ENCODE measurements at regions not wholly inside any gene's neighbourhood (a gene's known extent, or its start where the extent isn't known, plus 50 kb on each side); places are given as distances from the start of the nearest gene placed in this dataset.

DNA sequence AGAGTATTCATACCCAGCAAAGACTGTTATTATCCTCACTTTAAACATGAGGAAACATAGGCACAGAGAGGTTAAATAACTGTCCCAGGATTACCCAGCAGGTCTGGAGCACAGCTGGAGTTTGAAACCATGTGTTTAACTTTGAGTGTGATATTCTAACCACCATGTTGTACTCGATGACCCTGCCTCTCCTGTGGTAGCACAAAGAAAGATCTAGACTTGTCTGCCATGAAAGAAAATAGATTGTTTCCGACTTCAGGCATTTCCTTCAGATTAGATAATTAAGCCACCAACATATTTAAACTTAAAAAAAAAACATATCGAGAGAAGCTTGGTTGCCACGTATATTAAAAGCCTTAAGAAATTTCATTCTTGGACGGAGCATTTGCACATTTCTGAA, 104.6 kb upstream of the RUNX1 start:
- no peak for DNase-seq (ENCODE audit: low read depth, low spot score)

DNA sequence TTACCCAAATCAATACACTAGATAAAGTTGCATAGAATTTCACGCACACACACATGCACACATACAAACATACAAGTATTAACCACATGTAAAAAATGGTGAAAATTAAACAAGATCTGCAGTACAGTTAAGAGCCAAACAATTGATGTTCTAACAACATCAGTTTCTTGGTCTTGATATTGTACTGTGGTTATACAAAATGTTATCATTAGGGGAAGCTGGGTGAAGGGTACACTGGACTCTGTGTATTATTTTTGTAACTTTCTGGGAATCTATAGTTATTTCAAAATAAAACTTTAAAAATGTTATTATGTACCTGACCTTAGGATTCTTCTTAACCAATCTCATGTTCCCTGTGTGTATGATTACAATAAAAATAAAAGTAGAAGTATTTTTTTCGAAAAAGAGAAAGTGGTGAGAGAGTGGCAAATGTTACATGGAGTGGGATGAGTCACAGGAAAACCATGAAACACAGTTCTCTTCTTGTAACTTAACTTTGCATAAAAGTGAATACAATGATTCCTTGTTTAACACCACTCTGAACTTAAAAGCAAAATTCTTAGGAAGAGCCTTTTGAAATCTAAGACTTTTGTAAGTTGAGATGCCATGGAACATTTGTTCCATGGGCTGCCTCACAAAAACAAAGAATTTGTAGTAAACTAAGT, 101.6 kb upstream of the RUNX1 start:
- no peak for DNase-seq (ENCODE audit: low read depth, low spot score)

DNA sequence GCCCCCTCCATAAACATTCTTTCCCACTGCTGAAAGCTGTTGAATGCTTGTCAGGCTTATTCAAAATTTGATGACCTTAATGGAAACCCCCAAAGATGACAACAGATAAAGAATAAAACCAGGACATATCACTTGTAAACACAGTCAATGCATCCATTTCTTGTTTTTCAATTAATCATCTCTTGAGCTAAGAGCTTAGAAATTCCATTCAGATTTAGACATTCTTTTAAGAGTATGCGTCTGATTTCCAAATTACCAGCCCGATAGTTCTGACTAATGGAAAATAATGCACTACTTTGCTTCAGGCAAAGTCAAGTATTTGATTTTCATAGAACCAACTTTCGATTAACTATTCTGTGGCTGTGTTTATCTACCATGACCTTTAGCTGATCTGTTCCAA, 100.6 kb upstream of the RUNX1 start:
- DNase-seq (ENCODE audit: low read depth, low spot score), result no peak

DNA sequence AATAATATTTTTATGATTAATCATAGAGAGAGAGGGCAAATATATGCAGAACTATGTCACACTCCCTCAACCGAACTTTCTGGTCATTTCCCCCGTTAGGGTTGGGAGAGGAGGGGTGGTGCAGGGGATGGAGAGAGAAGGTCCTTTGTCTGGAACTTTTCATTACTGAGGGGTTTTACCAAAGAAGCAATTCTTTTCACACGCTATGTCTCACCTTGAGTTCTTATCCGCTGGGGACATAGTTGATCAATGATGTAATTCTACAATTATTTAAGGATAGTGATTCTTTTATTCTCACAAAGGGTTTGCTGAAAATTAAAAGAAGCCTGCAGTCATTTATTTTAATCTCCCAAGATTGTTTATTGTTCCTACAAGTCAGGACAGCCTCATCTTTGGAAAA, 98.3 kb upstream of the RUNX1 start:
- DNase-seq (ENCODE audit: low read depth, low spot score), result no peak

DNA sequence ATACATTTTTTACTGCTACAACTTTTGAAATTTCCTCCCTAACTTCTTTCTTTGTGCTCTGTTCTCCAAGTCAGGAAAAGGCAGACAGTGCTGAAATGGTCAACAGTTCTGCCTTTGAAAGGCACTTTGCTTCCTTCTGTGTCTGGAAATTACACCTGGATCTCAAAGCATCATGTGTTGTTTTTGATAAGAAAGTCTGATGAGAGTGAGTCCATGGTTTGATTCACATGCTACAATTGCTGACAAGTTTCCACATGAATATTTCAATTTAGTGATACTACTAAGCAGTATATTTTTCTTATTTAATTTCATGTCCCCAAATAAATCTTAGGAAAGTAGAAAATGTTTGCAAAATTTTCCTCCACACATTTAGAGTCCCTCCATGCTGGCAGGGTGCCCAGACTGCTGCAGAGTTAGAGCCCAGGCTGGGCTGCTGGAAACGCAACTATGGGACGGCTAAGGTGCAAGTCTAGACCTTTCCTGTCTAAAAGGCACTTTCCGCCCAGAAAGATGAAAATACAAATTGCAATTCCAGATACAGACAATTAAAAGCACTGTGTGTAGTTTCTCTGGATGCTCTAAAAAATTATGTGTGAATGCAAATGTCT, 96.6 kb upstream of the RUNX1 start:
- DNase-seq (ENCODE audit: low read depth, low spot score), result no peak

DNA sequence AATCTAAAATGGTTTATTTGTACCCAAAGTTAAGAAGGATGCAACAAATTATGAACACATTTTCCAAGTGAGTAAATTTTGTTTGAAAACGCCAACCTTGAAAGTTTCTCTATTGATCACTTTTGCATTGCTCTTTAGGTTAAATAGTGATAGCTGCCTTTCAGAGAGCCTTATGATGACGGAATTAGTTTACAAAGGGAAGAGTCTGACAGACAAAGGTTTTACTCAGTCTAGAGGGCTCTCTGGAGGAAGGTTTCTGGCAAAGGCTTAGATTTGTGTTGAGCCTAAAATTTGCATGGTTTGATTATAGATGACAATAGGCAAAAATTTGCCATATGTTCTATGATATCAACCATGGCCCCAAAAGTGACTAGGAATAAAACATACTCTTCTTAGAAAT, 95.9 kb upstream of the RUNX1 start:
- DNase-seq (ENCODE audit: low read depth, low spot score), result no peak

DNA sequence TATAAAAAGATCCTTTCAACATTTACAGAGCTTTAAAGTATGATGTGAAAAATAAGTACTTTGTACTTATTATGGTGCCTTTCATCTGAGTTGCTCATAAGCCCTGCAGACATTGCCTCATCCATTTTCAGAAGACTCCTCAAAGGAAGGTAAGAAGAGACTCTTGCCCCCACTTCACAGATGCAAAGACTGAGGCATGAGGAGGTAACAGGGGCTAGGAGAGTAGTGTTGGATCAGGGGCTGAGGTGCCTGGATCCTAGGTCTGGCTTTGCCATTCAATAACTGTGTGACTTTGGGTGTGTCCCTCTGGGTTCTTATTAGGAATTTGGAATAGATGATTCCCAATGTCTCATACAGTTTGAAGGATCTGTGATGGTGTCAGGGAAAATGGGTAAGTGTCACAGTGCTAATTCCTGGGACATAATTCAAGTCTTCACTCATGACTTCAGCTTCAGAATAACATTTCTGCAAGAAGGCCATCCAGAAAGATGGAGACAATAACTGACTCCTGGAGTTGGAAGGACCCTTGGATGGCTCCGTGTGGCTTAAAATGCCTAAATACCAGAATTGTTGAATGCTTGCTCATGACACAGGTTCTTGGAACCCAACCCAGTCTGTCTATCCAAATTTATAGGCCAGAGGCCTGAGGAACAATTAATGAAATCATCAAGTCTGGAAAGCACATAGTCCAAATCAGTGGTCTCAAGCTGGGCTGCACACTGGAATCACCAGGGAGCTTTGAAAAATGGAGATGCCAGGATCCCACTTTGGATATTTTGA, 93.1 kb upstream of the RUNX1 start:
- DNase-seq (ENCODE audit: low read depth, low spot score), result no peak

DNA sequence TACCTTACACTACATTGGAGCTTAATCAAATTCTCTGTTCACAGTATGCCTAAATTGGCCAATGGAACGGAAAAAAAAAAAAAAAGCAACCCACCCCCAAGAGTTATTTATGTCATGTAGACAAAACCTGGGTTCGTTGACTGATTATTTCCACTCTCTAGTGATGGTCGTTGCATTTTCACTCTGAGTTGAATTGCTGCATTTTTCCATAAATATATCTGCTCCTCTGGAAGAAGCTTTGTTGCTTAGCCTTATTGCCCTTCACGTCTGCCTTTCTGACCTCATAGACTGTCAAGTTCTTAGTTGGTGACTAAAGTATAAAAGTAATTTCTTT, 90.2 kb upstream of the RUNX1 start:
- no peak for DNase-seq (ENCODE audit: low read depth, low spot score)

DNA sequence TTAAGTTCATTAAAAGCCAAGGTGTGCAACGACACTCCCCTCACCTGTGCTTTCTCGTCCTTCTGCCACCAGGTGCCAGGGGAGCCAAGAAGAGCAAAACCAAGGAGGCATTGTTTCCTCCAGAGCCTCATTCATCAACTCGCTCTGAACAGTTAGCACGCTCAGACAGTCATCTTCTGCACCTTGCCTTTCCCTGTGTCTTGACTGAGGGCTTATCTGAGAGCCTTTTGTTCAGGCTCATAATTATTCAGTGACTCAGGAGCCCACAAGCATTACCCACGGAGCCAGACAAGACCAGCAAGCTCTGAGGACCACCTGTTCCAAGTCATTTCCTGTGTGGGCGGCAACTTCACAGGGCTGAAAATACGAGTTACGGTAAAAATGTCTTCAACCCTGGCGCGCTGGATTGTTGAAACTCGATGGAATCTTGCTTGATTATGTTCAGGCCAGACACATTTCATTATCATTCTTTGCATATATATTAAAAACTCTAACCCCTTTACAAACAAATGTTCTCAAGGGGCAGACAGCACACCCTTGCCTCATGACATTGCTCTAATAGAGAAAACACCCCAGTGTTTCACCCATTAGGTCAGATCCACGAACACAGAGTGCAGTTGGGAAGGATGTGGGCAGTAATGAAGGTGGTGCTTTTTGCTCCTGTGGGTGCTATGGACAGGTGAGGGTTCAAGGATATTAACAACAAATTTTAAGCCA, 89.7 kb upstream of the RUNX1 start:
- no peak for DNase-seq (ENCODE audit: low read depth, low spot score)

DNA sequence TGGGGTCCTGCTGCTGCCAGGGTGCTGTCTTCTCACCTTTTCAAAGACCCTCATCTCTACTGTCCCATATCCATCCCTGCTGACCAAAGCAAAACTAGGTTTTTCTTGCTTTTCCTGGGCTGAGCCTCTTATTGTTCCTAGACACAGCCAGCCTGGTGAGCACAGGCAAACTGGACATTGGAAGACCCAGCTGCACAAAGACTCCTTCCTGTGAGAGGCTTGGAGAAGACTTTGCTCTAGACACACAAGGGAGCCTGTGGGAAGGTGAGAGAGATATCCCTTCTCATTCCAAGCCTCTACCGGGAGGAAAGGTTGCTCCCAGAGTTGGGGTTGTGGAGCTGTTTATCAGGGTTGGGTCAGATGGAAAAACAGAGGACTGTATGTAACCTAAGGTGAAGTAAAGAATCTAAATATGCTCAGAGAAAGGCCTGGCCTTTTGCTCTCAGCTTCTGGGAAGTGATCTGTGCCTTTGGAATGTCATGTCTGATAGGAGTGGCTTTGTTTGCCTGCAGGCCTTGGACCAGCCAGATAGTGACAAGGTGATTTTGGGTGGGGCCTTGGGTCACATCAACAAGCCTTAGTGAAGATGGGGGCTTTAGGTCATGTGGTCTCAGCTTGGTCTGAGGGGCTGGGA, 87.6 kb upstream of the RUNX1 start:
- DNase-seq (ENCODE audit: low read depth, low spot score), result no peak

DNA sequence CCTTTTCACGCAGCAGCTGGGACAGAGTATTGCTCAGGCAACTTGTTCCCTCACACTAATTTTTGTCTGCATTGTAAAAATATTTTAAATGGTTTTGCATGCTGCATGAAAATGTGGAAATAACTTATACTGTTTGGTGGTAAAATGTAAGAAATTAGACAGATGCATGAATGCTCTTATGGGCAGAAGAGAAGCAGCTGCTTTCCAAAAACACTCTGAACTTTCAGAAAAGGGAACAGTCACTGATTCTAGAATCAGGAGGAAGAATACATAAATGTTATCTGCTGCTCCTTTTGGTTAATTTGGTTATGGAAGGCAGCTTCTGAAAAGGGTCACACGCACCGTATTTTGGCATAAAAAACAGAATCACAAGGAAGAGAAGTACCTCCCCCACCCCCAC, 87.0 kb upstream of the RUNX1 start:
- no peak for DNase-seq (ENCODE audit: low read depth, low spot score)

DNA sequence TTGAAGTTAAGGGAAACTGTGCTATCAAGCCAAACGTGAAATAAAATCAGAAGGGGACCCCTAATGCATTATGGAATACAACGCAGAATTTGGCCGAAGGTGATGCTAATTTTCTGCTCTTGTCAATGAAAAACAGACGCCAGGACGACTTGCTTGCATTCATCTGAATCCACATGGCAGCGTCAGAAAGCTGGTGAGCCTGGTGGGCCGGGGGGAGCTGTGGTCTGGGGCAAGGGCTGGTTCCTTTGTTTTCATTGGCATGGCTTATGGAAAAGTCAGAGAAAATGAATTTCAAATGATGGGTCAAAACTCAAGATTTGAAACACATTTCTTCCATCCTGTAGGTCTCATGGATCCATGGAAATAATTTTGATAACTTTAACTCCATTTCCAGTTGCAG, 86.4 kb upstream of the RUNX1 start:
- DNase-seq (ENCODE audit: low read depth, low spot score), result no peak

DNA sequence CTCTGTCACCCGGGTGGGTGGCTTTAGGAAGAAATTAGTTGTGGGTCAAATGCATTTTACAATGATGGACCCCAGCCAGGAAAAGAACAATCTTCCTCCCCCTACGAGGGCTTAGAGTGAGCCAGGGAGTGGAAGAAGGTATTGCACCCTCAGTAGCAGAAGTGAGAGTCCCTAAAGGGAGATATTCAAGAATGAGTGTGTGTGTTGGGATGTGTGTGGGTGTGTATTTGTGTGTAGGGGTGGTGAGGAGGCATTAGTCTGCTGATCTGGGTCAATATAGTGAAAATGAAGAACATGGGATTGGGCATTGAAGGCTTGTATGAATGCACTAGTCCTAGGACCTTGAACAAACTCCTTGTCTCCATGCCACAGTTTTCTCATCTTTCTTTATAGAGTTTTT, 85.2 kb upstream of the RUNX1 start:
- DNase-seq (ENCODE audit: low read depth, low spot score), result no peak

DNA sequence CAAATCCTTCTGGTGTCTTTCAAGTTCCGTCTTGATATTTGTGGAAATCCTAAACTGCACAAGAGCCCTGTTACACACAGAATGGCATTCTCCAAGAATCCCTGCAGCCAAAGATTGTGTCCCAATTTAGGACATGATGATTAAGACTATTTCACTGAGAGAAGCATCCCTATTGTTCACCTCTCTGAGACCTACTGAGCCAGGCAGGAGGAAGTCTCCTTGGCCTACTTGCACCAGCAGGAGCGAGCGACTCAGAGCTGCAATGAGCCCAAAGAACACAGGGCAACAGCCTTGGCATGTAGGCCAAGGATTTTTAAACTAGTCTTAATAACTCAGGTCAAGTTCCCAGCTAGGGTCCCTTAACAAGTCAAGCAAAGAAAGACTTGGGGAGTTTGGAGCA, 79.4 kb upstream of the RUNX1 start:
- DNase-seq (ENCODE audit: low read depth, low spot score), result no peak

DNA sequence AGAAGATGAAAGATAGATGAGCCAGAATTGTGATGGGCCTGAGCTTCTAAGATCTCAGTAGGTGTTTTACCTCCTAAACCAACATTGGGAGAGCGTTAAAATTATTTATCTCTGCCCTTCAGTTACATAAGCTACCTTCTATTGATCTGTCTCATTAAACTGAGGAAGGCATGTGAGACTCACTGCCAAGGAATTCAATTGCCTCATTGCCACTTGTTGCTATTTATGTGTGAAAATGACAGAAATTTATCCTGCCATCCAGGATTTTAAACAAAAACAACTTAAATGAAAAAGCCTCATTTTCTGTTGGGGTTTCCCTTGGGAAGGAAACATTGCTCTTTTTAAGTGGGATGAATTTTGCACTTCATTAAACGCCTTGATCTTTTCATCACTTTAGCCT, 78.7 kb upstream of the RUNX1 start:
- DNase-seq (ENCODE audit: low read depth, low spot score), result no peak

DNA sequence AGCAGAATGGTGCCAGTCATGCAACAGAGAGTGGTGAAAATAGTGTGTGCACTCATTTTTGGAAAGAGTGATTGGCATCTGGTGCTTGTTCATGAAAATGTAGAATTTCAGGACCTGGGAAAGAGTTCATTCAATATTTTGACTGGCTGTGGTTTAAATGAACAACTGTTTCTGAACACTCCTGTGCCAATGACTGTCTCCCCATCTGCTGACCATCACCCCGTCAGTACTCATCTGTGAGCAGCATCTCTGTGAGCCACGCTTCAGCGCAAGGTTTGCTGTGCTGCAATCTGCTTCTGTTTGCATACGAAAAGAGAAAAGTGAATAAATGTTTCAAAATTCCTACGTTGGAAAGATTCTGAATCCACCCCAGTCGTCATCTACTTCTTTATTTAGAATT, 77.9 kb upstream of the RUNX1 start:
- DNase-seq (ENCODE audit: low read depth, low spot score), result no peak

DNA sequence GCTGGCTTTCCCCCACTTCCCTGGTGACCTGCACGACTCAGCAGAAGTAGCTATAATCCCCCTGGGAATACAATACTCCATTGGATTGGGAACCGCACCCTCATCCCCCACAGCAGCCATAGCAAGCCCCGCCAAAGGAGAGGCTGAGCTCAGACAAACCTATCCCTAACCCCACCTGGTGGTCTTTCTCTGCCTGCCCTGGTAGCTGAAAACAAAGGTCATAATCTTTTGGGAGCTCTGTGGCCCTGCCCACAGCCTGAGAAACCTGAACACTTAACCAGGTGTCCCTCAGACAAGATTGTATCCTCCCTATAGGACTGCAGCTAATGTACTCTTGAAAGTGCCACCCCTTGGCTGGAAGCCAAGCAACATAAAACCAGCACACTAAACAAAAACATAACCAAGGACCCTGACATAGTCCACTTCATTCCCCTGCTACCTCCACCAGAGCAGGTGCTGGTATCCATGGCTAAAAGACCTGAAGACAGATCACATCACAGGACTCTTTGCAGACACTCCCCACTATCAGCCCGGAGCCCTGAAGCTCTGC, 71.6 kb upstream of the RUNX1 start:
- DNase-seq (ENCODE audit: low read depth, low spot score), result no peak

DNA sequence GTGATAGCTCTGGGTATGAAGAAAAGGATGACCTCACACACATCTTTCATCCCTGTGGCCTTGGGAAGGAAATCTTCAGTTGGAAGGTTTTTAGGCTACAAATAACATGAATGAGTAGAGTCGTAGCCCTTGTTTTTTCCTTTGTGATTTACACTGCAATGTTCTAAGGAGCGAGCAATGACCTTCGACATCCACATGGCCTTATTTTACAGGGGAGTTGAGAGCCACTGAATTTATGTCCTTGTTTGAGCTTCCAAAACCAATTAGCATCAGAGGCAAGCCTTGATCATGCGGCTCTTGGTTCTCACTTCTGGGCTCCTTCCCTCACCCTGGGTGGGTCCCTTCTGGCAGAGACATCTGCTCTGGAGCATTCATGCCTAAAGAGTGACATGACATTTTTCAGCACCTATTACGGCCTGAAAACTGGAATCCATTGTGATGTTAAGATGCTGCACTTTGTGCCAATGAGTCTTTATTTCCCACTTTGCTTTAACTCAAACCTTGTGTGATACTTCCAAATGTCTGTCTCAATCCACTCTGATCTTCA, 70.5 kb upstream of the RUNX1 start:
- no peak for DNase-seq (ENCODE audit: low read depth, low spot score)

DNA sequence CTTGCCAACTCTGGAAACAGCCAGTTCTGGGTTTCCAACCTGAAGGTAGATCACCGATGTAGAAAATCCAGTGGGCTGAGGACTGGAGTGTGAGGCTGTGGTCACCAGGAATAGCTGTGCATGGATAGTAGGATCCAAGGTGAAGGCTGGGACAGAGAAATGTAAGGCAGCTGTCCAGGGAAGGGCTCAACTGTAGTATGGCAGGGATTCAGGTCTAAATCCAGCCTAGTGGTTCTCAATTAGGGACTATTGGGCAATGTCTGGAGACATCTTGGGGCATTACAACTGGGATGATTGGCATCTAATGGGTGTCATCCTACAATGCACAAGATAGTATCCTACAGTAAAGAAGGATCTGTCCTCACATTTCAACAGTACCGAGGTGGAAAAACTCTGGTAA, 67.7 kb upstream of the RUNX1 start:
- no peak for DNase-seq (ENCODE audit: low read depth, low spot score)

DNA sequence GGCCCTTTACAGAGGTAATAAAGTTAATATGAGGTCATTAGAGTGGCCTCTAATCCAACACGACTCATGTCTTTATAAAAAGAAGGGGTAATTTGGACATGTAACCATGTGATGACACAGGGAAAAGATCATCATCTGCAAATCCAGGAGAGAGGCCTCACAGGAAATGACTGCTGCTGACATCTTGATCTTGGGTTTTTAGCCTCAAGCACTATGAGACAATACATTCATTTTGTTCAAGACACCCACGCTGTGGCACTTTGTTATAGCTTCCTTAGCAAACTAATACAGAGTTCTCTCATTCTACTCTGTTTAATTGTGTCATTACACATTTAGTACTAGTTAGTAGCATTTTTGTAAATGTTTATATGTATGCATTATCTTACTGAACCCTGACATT, 64.0 kb upstream of the RUNX1 start:
- no peak for DNase-seq (ENCODE audit: low read depth, low spot score)

DNA sequence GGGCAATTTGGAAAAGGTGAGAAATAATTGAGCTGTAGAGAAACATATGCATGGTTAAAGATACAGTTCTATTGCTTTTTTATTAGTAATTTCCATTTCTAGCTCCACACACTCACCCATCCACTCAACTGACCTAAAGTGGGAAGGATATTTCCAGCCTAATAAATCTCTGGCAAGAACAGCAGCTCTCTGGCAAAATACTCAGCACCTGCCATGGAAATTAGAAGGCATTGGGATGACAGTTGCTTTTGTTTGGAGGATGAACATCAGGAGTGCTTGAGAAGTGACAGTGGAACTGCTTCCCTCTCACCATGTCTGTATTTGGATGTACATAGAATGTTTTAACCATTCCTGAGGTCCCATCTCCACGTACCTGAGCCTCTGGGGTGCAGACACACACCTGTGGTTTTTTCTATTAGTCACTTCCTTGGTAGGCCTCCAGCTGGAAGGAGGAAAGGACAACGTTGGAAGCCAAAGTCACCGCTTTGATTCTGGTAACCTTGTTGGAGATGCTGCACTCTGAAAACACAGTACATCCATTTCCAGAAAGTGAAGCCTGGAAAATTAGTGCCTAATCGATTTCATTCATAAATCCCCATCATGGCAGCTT, 62.3 kb upstream of the RUNX1 start:
- no peak for DNase-seq (ENCODE audit: low read depth, low spot score)

All from pulmonary artery endothelial cell (primary cell).